GM12878 (cell line): ENCODE measurements at regions not wholly inside any gene's neighbourhood (a gene's known extent, or its start where the extent isn't known, plus 50 kb on each side); places are given as distances from the start of the nearest gene placed in this dataset.

ENCODE experiments used
- ATAC-seq: fragments of 200-7000 bp; cut with Tn5 transposase; 3 replicates; pipeline ENCODE4 v1.9.1; 2020; ENCODE audit warnings: mild to moderate bottlenecking, moderate library complexity
- BruUV-seq: library from RNA; stranded (reverse); fragments of 400-500 nt; replicated peaks from 2 replicates; lab custom pipeline; 2021; lab: Mats Ljungman, UMichigan
- CTCF ChIA-PET: fragments of 300-600 bp; sonication (Branson Sonifier 250); formaldehyde crosslinking; extraction: SDS; loops from one replicate; lab custom pipeline; 2021; ENCODE audit warnings: inconsistent platforms; lab: Yijun Ruan, JAX
- POLR2A ChIA-PET: fragments of 350-600 bp; formaldehyde crosslinking; extraction: SDS; loops from one replicate; lab custom pipeline; 2021; ENCODE audit warnings: inconsistent platforms; lab: Charles Lee
- RAD21 ChIA-PET: fragments of 300-600 bp; sonication (Branson Sonifier 250); formaldehyde crosslinking; loops from one replicate; lab custom pipeline; 2023; ENCODE audit warnings: antibody characterized with exemption; ENCODE audit not compliant: unreplicated experiment; lab: Charles Lee
- SMC1A ChIA-PET: fragments of 300-600 bp; sonication (Branson Sonifier 250); formaldehyde crosslinking; loops from one replicate; lab custom pipeline; 2023; ENCODE audit not compliant: unreplicated experiment, uncharacterized antibody; lab: Charles Lee
- DNase-seq: peaks from one replicate; pipeline ENCODE4 v3.0.0-alpha.2; 2011; ENCODE audit warnings: low read depth, low spot score
- FAIRE-seq: peaks from 3 replicates; lab custom pipeline; 2011; peaks lifted over from hg19 to GRCh38; lab: Jason Lieb, UNC
- H2AFZ ChIP-seq: 2 replicates; pipeline ENCODE4 v1.6.0; 2011; ENCODE audit warnings: low read depth, low read length, control low read depth; ENCODE audit not compliant: control insufficient read depth
- H3K27ac ChIP-seq: 2 replicates; pipeline ENCODE4 v1.5.1; 2011; ENCODE audit warnings: control low read depth; ENCODE audit not compliant: control insufficient read depth, insufficient read depth
- H3K27me3 ChIP-seq, 2 experiments: replicated peaks in 1 of 2; 2 replicates each; pipeline versions ENCODE4 v1.6.0 to v1.6.1; 2011; ENCODE audit warnings: low read length in 1 of 2; ENCODE audit not compliant: control insufficient read depth in 2 of 2, insufficient read depth in 2 of 2
- H3K36me3 ChIP-seq, 2 experiments: 2 replicates each; pipeline ENCODE4 v1.5.1; 2011; ENCODE audit warnings: low read length in 1 of 2; ENCODE audit not compliant: control insufficient read depth in 2 of 2, insufficient read depth in 2 of 2
- H3K4me1 ChIP-seq: 2 replicates; pipeline ENCODE4 v1.6.1; 2011; ENCODE audit warnings: mild to moderate bottlenecking, low read length, moderate library complexity, mixed read lengths; ENCODE audit not compliant: control insufficient read depth, insufficient read depth
- H3K4me2 ChIP-seq: 2 replicates; pipeline ENCODE4 v1.6.0; 2011; ENCODE audit warnings: control low read depth; ENCODE audit not compliant: control insufficient read depth, insufficient read depth
- H3K4me3 ChIP-seq: fragments of 200-600 bp; sonication (generic); 2 replicates; pipeline ENCODE4 v1.5.1; 2016
- H3K79me2 ChIP-seq: 2 replicates; pipeline ENCODE4 v1.6.0; 2011; ENCODE audit warnings: low read length; ENCODE audit not compliant: control insufficient read depth, insufficient read depth
- H3K9ac ChIP-seq: 2 replicates; pipeline ENCODE4 v1.8.0; 2011; ENCODE audit warnings: low read length, control low read depth, mixed read lengths; ENCODE audit not compliant: control insufficient read depth, insufficient read depth
- H3K9me3 ChIP-seq: replicated peaks from 3 replicates; pipeline ENCODE4 v1.5.1; 2011; ENCODE audit warnings: mild to moderate bottlenecking, low read length; ENCODE audit not compliant: control insufficient read depth, insufficient read depth
- H4K20me1 ChIP-seq: 2 replicates; pipeline ENCODE4 v1.6.0; 2011; ENCODE audit not compliant: control insufficient read depth, insufficient read depth
- ASH2L ChIP-seq: fragments of 300-600, 200-600 bp; sonication (generic); IDR thresholded peaks from 2 replicates; pipeline ENCODE4 v1.6.1; 2017; ENCODE audit warnings: low read depth, mild to moderate bottlenecking, borderline replicate concordance
- CBFB ChIP-seq: IDR thresholded peaks from 2 replicates; pipeline ENCODE4 v1.6.1; 2016; ENCODE audit warnings: antibody characterized with exemption, low read depth
- EED ChIP-seq: sonication (generic); IDR thresholded peaks from 2 replicates; pipeline ENCODE4 v1.6.1; 2016; ENCODE audit warnings: antibody characterized with exemption, low read depth
- HDAC6 ChIP-seq: fragments of 200-600 bp; sonication (generic); IDR thresholded peaks from one replicate; pipeline ENCODE4 v1.8.0; 2017; ENCODE audit warnings: antibody characterized with exemption; ENCODE audit not compliant: unreplicated experiment
- HDGF ChIP-seq: fragments of 450-650 bp; IDR thresholded peaks from 2 replicates; pipeline ENCODE4 v1.6.1; 2016; ENCODE audit warnings: antibody characterized with exemption
- MTA2 ChIP-seq: fragments of 450-650 bp; IDR thresholded peaks from 2 replicates; pipeline ENCODE4 v1.6.1; 2016; ENCODE audit warnings: low read depth, mild to moderate bottlenecking, moderate library complexity
- PAX5 ChIP-seq: IDR thresholded peaks from 2 replicates; pipeline ENCODE4 v1.6.1; 2011; ENCODE audit warnings: low read depth, low read length, borderline replicate concordance
- YBX1 ChIP-seq: fragments of 450-650 bp; IDR thresholded peaks from 2 replicates; pipeline ENCODE4 v1.6.1; 2016; ENCODE audit warnings: antibody characterized with exemption
- WGBS: methylation state at CpG from one replicate; pipeline ENCODE4 v1.1.6; 2016; ENCODE audit warnings: low lambda C conversion rate; ENCODE audit not compliant: insufficient replicate concordance, insufficient coverage; ENCODE audit errors: missing lambda C conversion rate; 5-methylcytosine and 5-hydroxymethylcytosine counted together
- in situ Hi-C: fragments of 300-500 bp; cut with MboI; formaldehyde crosslinking; loops from 9 replicates; pipeline ENCODE4 v1.14.3; 2018; ENCODE audit warnings: mixed read lengths
- intact Hi-C: fragments of 100-400 bp; cut with micrococcal nuclease; formaldehyde crosslinking; loops from one replicate; pipeline ENCODE4 v1.14.2; 2022; ENCODE audit not compliant: unreplicated experiment
- TF ChIP-seq, protein P1 (sequence below): fragments of 450-650 bp; IDR thresholded peaks from 2 replicates; pipeline ENCODE4 v1.6.1; 2017; ENCODE audit warnings: antibody characterized with exemption, mild to moderate bottlenecking, moderate library complexity
- TF ChIP-seq, protein P2 (sequence below): fragments of 450-650 bp; formaldehyde crosslinking; IDR thresholded peaks from 2 replicates; pipeline ENCODE4 v1.4.0; 2020; ENCODE audit warnings: mild to moderate bottlenecking, moderate library complexity

DNA sequence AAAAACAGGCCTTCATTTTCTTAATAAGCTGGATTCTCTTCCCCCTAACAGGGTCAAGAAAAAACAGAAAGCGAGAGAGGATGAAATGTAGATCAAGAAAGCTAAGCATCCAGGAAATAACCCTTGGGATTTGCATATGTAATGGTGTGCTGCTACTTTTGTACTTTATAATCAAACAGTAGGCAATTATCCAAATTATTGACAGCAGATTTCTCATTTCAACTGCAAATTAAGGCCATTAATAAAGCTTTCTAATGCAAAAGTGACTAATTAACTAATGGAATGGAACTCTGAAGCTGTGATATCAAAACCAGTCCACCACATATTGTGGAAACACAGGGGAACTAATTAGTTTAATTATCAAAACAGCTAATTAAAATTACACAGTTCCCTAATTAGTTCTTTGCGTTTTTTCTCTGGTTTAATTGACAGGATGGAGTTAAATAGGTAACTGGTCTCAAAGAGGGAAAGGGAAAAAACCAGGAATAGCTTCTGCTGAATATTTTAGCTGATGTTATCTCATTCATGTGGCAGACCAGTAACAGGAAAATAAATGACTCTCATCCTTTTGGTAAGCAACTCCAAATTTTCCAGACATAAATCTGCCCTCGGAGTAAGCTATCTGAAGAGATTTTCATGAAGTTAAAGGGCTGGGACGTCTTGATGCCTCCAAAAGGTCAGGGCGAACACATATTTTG, 182.7 kb upstream of the LMO3 start:
- no peak overlapping the region for H3K9ac ChIP-seq
- intact Hi-C loops (no loop called here), in situ Hi-C loops (no loop called here)
- DNase-seq (no peak), FAIRE-seq (no peak), ATAC-seq (no peak)
- ChIA-PET RAD21 (interaction anchor here (0.5 to 2.9 kb wide), 13 partner anchors 17 to 1377 kb away, joined by 3 to 12 read pairs (median 5); no protein-coding TSS in a partner anchor), CTCF (interaction anchor here (0.6 to 1.6 kb wide), 7 partner anchors 23 to 239 kb away, joined by 3 to 5 read pairs (median 3); no protein-coding TSS in a partner anchor), POLR2A (interaction anchor here (0.9 to 1.3 kb wide), 5 partner anchors 23 to 154 kb away, joined by 3 to 5 read pairs (median 3); no protein-coding TSS in a partner anchor), SMC1A (interaction anchor here (0.7 to 3.0 kb wide), 29 partner anchors 9 to 403 kb away, joined by 3 to 21 read pairs (median 4); no protein-coding TSS in a partner anchor)
- no peak overlapping the region for H2AFZ ChIP-seq
- no peaks in the 10 kb centered on the region for H3K27me3 ChIP-seq
- no peaks in the 10 kb centered on the region for H3K36me3 ChIP-seq
- BruUV-seq, result no TSS peak
- H3K4me2 ChIP-seq, result 0 out of 2 replicates have a peak overlapping the region, but pooled peaks have one; percentile 25
- WGBS, result 16% methylated on average over 5 of the region's 5 CpGs
- H3K27ac ChIP-seq, result no peak overlapping the region
- H3K9me3 ChIP-seq, result no peaks in the 10 kb centered on the region
- H3K4me1 ChIP-seq, result no peaks in the 10 kb centered on the region
- no peaks in the 10 kb centered on the region for H3K79me2 ChIP-seq
- no peak overlapping the region for H3K4me3 ChIP-seq
- no peak for TF ChIP-seq HDGF
- TF ChIP-seq MTA2, result peak; percentile 75
- TF ChIP-seq CBFB, result no peak
- no peak for TF ChIP-seq PAX5
- no peak for TF ChIP-seq YBX1
- H4K20me1 ChIP-seq, result no peaks in the 10 kb centered on the region

DNA sequence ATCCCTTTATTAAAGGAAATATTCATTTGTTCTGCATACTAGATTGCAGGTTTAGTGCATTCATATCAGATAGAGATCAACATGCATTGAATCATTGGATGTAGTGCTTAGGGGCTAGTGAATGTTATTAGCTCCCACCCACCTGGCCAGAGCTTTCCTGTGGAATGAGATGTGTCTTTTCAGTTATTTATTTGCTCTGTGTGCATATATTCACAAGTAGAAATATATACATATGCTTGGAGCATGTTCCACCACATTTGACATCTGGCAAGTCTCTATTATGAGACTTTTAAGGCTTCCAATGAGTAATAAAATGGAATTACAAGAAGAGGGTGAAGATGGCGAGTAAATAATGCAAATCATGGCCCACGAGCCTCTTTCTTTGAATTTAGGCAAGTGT, 180.0 kb upstream of the LMO3 start:
- WGBS, result 0% methylated on average over 2 of the region's 2 CpGs
- Histone ChIP-seq H3K4me2 (no peak overlapping the region), H3K79me2 (no peaks in the 10 kb centered on the region), H3K4me1 (no peaks in the 10 kb centered on the region), H3K9ac (no peak overlapping the region), H2AFZ (no peak overlapping the region), H4K20me1 (no peaks in the 10 kb centered on the region), H3K27ac (no peak overlapping the region), H3K27me3 (no peaks in the 10 kb centered on the region), H3K4me3 (no peak overlapping the region), H3K36me3 (no peaks in the 10 kb centered on the region), H3K9me3 (no peaks in the 10 kb centered on the region)
- CTCF ChIA-PET, result interaction anchor here (0.6 to 1.5 kb wide), 3 partner anchors 22 to 1439 kb away, joined by 3 to 5 read pairs (median 4); no protein-coding TSS in a partner anchor
- in situ Hi-C loops, result no loop called here
- DNase-seq, result no peak
- no peak for ATAC-seq
- BruUV-seq, result no TSS peak
- RAD21 ChIA-PET, result no interaction called here
- SMC1A ChIA-PET, result interaction anchor here (1.1 kb wide), 1 partner anchor 58 kb away, joined by 3 read pairs; no protein-coding TSS in a partner anchor
- no peak for FAIRE-seq
- intact Hi-C loops, result no loop called here
- POLR2A ChIA-PET, result no interaction called here
- no peak for TF ChIP-seq ASH2L
- no peak for TF ChIP-seq EED
- TF ChIP-seq, protein P1, sequence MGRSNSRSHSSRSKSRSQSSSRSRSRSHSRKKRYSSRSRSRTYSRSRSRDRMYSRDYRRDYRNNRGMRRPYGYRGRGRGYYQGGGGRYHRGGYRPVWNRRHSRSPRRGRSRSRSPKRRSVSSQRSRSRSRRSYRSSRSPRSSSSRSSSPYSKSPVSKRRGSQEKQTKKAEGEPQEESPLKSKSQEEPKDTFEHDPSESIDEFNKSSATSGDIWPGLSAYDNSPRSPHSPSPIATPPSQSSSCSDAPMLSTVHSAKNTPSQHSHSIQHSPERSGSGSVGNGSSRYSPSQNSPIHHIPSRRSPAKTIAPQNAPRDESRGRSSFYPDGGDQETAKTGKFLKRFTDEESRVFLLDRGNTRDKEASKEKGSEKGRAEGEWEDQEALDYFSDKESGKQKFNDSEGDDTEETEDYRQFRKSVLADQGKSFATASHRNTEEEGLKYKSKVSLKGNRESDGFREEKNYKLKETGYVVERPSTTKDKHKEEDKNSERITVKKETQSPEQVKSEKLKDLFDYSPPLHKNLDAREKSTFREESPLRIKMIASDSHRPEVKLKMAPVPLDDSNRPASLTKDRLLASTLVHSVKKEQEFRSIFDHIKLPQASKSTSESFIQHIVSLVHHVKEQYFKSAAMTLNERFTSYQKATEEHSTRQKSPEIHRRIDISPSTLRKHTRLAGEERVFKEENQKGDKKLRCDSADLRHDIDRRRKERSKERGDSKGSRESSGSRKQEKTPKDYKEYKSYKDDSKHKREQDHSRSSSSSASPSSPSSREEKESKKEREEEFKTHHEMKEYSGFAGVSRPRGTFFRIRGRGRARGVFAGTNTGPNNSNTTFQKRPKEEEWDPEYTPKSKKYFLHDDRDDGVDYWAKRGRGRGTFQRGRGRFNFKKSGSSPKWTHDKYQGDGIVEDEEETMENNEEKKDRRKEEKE, result no peak
- TF ChIP-seq HDAC6, result no peak
- TF ChIP-seq, protein P2, sequence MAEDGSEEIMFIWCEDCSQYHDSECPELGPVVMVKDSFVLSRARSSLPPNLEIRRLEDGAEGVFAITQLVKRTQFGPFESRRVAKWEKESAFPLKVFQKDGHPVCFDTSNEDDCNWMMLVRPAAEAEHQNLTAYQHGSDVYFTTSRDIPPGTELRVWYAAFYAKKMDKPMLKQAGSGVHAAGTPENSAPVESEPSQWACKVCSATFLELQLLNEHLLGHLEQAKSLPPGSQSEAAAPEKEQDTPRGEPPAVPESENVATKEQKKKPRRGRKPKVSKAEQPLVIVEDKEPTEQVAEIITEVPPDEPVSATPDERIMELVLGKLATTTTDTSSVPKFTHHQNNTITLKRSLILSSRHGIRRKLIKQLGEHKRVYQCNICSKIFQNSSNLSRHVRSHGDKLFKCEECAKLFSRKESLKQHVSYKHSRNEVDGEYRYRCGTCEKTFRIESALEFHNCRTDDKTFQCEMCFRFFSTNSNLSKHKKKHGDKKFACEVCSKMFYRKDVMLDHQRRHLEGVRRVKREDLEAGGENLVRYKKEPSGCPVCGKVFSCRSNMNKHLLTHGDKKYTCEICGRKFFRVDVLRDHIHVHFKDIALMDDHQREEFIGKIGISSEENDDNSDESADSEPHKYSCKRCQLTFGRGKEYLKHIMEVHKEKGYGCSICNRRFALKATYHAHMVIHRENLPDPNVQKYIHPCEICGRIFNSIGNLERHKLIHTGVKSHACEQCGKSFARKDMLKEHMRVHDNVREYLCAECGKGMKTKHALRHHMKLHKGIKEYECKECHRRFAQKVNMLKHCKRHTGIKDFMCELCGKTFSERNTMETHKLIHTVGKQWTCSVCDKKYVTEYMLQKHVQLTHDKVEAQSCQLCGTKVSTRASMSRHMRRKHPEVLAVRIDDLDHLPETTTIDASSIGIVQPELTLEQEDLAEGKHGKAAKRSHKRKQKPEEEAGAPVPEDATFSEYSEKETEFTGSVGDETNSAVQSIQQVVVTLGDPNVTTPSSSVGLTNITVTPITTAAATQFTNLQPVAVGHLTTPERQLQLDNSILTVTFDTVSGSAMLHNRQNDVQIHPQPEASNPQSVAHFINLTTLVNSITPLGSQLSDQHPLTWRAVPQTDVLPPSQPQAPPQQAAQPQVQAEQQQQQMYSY, result no peak
